ENCODE measurements at regions not wholly inside any gene's neighbourhood (a gene's known extent, or its start where the extent isn't known, plus 50 kb on each side); places are given as distances from the start of the nearest gene placed in this dataset.

GRCh38 chr2:212711856-212712255 lies 173.3 kb upstream of the ERBB4 start:
- no peak for DNase-seq (ENCODE audit: low read depth in 2 of 2)

GRCh38 chr2:212709280-212709679 lies 170.7 kb upstream of the ERBB4 start:
- DNase-seq (ENCODE audit: low read depth in 2 of 2) = no peak

GRCh38 chr2:212708355-212708754 lies 169.8 kb upstream of the ERBB4 start:
- DNase-seq (ENCODE audit: low read depth in 2 of 2) = no peak

GRCh38 chr2:212695426-212695825 lies 156.8 kb upstream of the ERBB4 start:
- no peak for DNase-seq (ENCODE audit: low read depth in 2 of 2)

- DNase-seq (ENCODE audit: low read depth in 2 of 2) = no peak
Measured at GRCh38 chr2:212694398-212694797, 155.8 kb upstream of the ERBB4 start.

- no peak for DNase-seq (ENCODE audit: low read depth in 2 of 2)
Measured at GRCh38 chr2:212692466-212692865, 153.9 kb upstream of the ERBB4 start.

- peak; percentile 4 to 44 for DNase-seq (ENCODE audit: low read depth in 2 of 2)
Measured at GRCh38 chr2:212686285-212686895, 147.8 kb upstream of the ERBB4 start.

GRCh38 chr2:212683346-212684097 lies 144.9 kb upstream of the ERBB4 start:
- DNase-seq (ENCODE audit: low read depth in 2 of 2) = no peak

GRCh38 chr2:212682937-212683336 lies 144.3 kb upstream of the ERBB4 start:
- DNase-seq (ENCODE audit: low read depth in 2 of 2) = no peak

GRCh38 chr2:212677466-212677865 lies 138.9 kb upstream of the ERBB4 start:
- no peak for DNase-seq (ENCODE audit: low read depth in 2 of 2)

GRCh38 chr2:212672186-212672585 lies 133.6 kb upstream of the ERBB4 start:
- DNase-seq (ENCODE audit: low read depth in 2 of 2) = no peak

- DNase-seq (ENCODE audit: low read depth in 2 of 2) = no peak
Measured at GRCh38 chr2:212669761-212670160, 131.2 kb upstream of the ERBB4 start.

- DNase-seq (ENCODE audit: low read depth in 2 of 2) = no peak
Measured at GRCh38 chr2:212667751-212668316, 129.2 kb upstream of the ERBB4 start.

- DNase-seq (ENCODE audit: low read depth in 2 of 2) = no peak
Measured at GRCh38 chr2:212665948-212666347, 127.3 kb upstream of the ERBB4 start.

- no peak for DNase-seq (ENCODE audit: low read depth in 2 of 2)
Measured at GRCh38 chr2:212659441-212659840, 120.8 kb upstream of the ERBB4 start.

- no peak for DNase-seq (ENCODE audit: low read depth in 2 of 2)
Measured at GRCh38 chr2:212649646-212650045, 111.0 kb upstream of the ERBB4 start.

GRCh38 chr2:212646698-212647366 lies 108.2 kb upstream of the ERBB4 start:
- DNase-seq (ENCODE audit: low read depth in 2 of 2) = no peak

- DNase-seq (ENCODE audit: low read depth in 2 of 2) = no peak
Measured at GRCh38 chr2:212644195-212644837, 105.7 kb upstream of the ERBB4 start.

- no peak for DNase-seq (ENCODE audit: low read depth in 2 of 2)
Measured at GRCh38 chr2:212640428-212640827, 101.8 kb upstream of the ERBB4 start.

- DNase-seq (ENCODE audit: low read depth in 2 of 2) = no peak
Measured at GRCh38 chr2:212638694-212639093, 100.1 kb upstream of the ERBB4 start.

- no peak for DNase-seq (ENCODE audit: low read depth in 2 of 2)
Measured at GRCh38 chr2:212628586-212628985, 90.0 kb upstream of the ERBB4 start.

- DNase-seq (ENCODE audit: low read depth in 2 of 2) = no peak
Measured at GRCh38 chr2:212626371-212626918, 87.8 kb upstream of the ERBB4 start.

All from stimulated activated CD8-positive, alpha-beta memory T cell treated with anti-CD3 and anti-CD28 coated beads, Interleukin-7, amount 100 ng/mL, for 4 hours (primary cell).